Astrocyte of the cerebellum (primary cell): ENCODE measurements at regions not wholly inside any gene's neighbourhood (a gene's known extent, or its start where the extent isn't known, plus 50 kb on each side); places are given as distances from the start of the nearest gene placed in this dataset.

Experiments
- DNase-seq: peaks from one replicate; pipeline ENCODE4 v3.0.0-alpha.2; 2011; ENCODE audit warnings: low read depth
- H3K4me3 ChIP-seq: 2 replicates; pipeline ENCODE4 v1.5.1; 2011; ENCODE audit warnings: mild to moderate bottlenecking, low read depth, low read length, moderate library complexity
- CTCF ChIP-seq: IDR thresholded peaks from 2 replicates; pipeline ENCODE4 v1.5.1; 2012; ENCODE audit warnings: low read length, low read depth, moderate library complexity, mild to moderate bottlenecking; ENCODE audit errors: missing control alignments
- in situ Hi-C: cut with HindIII; loops from 2 replicates; pipeline ENCODE4 v1.10.0; 2017; ENCODE audit warnings: low sequenced_read_pairs

GRCh38 chr13:88103824-88104223 lies 432.7 kb downstream of the SLITRK5 start:
- in situ Hi-C loops: no loop called here
- no peak overlapping the region for H3K4me3 ChIP-seq
- no peak for DNase-seq
- TF ChIP-seq CTCF: no peak

- in situ Hi-C loops: no loop called here
- no peak for DNase-seq
- TF ChIP-seq CTCF: no peak
- H3K4me3 ChIP-seq: no peak overlapping the region
Observed at GRCh38 chr13:88104576-88104975, 433.4 kb downstream of the SLITRK5 start.

GRCh38 chr13:88107570-88107969 lies 436.4 kb downstream of the SLITRK5 start:
- H3K4me3 ChIP-seq: no peak overlapping the region
- DNase-seq: no peak
- in situ Hi-C loops: no loop called here
- no peak for TF ChIP-seq CTCF

- in situ Hi-C loops: no loop called here
- no peak for TF ChIP-seq CTCF
- no peak for DNase-seq
- H3K4me3 ChIP-seq: no peak overlapping the region
Observed at GRCh38 chr13:88112526-88112925, 441.4 kb downstream of the SLITRK5 start.

GRCh38 chr13:88115976-88116375 lies 444.8 kb downstream of the SLITRK5 start:
- in situ Hi-C loops: no loop called here
- DNase-seq: no peak
- H3K4me3 ChIP-seq: no peak overlapping the region
- no peak for TF ChIP-seq CTCF

GRCh38 chr13:88118952-88119351 lies 447.8 kb downstream of the SLITRK5 start:
- H3K4me3 ChIP-seq: no peak overlapping the region
- no peak for DNase-seq
- in situ Hi-C loops: no loop called here
- TF ChIP-seq CTCF: no peak

GRCh38 chr13:88124142-88124541 lies 453.0 kb downstream of the SLITRK5 start:
- no peak for TF ChIP-seq CTCF
- no peak for DNase-seq
- in situ Hi-C loops: no loop called here
- H3K4me3 ChIP-seq: no peak overlapping the region
